ENCODE measurements at regions not wholly inside any gene's neighbourhood (a gene's known extent, or its start where the extent isn't known, plus 50 kb on each side); places are given as distances from the start of the nearest gene placed in this dataset.
"Not testable (repeated sequence)": the region's sequence is repeated elsewhere in the genome, so short reads cannot be mapped to it uniquely, and the experiment has no call there.

- FAIRE-seq, result no peak
These were observed 907.6 kb upstream of the EPHA5 start for GRCh38 chr4:66577922-66578321.

- FAIRE-seq, result no peak
These were observed 904.9 kb upstream of the EPHA5 start for GRCh38 chr4:66575008-66575696.

- no peak for FAIRE-seq
These were observed 904.1 kb upstream of the EPHA5 start for GRCh38 chr4:66574145-66574978.

- no peak for FAIRE-seq
These were observed 902.7 kb upstream of the EPHA5 start for GRCh38 chr4:66572949-66573348.

- FAIRE-seq, result no peak
These were observed 900.9 kb upstream of the EPHA5 start for GRCh38 chr4:66571145-66571695.

- no peak for FAIRE-seq
These were observed 898.9 kb upstream of the EPHA5 start for GRCh38 chr4:66569228-66569627.

GRCh38 chr4:66568431-66568830, 898.1 kb upstream of the EPHA5 start:
- no peak for FAIRE-seq

- no peak for FAIRE-seq
These were observed 897.7 kb upstream of the EPHA5 start for GRCh38 chr4:66568001-66568400.

GRCh38 chr4:66567551-66567950, 897.3 kb upstream of the EPHA5 start:
- FAIRE-seq, result no peak

- peak; percentile 3 for FAIRE-seq
These were observed 895.5 kb upstream of the EPHA5 start for GRCh38 chr4:66565801-66566200.

- FAIRE-seq, result no peak
These were observed 894.8 kb upstream of the EPHA5 start for GRCh38 chr4:66564901-66565651.

- FAIRE-seq, result no peak
These were observed 892.1 kb upstream of the EPHA5 start for GRCh38 chr4:66562276-66562806.

GRCh38 chr4:66561465-66562053, 891.3 kb upstream of the EPHA5 start:
- not testable (repeated sequence) for FAIRE-seq

GRCh38 chr4:66558651-66559050, 888.4 kb upstream of the EPHA5 start:
- FAIRE-seq, result no peak

- no peak for FAIRE-seq
These were observed 886.5 kb upstream of the EPHA5 start for GRCh38 chr4:66556651-66557278.

- no peak for FAIRE-seq
These were observed 885.0 kb upstream of the EPHA5 start for GRCh38 chr4:66555301-66555700.

- FAIRE-seq, result peak; percentile 6
These were observed 884.5 kb upstream of the EPHA5 start for GRCh38 chr4:66554826-66555225.

GRCh38 chr4:66545301-66545700, 875.0 kb upstream of the EPHA5 start:
- FAIRE-seq, result not testable (repeated sequence)

- FAIRE-seq, result no peak
These were observed 874.0 kb upstream of the EPHA5 start for GRCh38 chr4:66544281-66544680.

- no peak for FAIRE-seq
These were observed 869.5 kb upstream of the EPHA5 start for GRCh38 chr4:66539745-66540144.

GRCh38 chr4:66524781-66525180, 854.5 kb upstream of the EPHA5 start:
- no peak for FAIRE-seq

- FAIRE-seq, result no peak
These were observed 852.0 kb upstream of the EPHA5 start for GRCh38 chr4:66522244-66522643.
